ENCODE measurements at regions not wholly inside any gene's neighbourhood (a gene's known extent, or its start where the extent isn't known, plus 50 kb on each side); places are given as distances from the start of the nearest gene placed in this dataset.

- H2AFZ ChIP-seq (ENCODE audit: low read length) = no peak overlapping the region
- peak; percentile 64 for TF ChIP-seq BACH1 (IDR thresholded peaks at IDR 0.05; ENCODE audit: low read length)
Observed at GRCh38 chr5:124596595-124597421, 149.6 kb downstream of the ZNF608 start.

More at GRCh38 chr5:124596595-124597421, 149.6 kb downstream of the ZNF608 start:
- H4K5ac ChIP-seq (ENCODE audit: insufficient read length, low read depth, low read length) = peak overlapping the region; percentile 1
- H2AK5ac ChIP-seq (ENCODE audit: low read depth, low read length) = no peak overlapping the region
- no peaks in the 10 kb centered on the region for H3K9me3 ChIP-seq (ENCODE audit: insufficient read depth in 2 of 2, low read depth in 1 of 2, low read length in 1 of 2)
- no peak for FAIRE-seq
- H2BK5ac ChIP-seq (ENCODE audit: low read depth, low read length) = peak overlapping the region; percentile 38; the same call in 1 of the 2 replicates
- peaks cover 0 to 6% (median 2%) of the 10 kb centered on the region in 4 experiments; a peak in 3 of 7 replicates for H3K4me1 ChIP-seq (replicated peaks in 1 of 4; ENCODE audit: control insufficient read depth in 3 of 4, insufficient read depth in 4 of 4, low read length in 3 of 4)
- CTCF ChIA-PET (ENCODE audit: partially characterized antibody) = interaction anchor here (0.6 to 1.3 kb wide), 3 partner anchors 23 to 307 kb away, joined by 3 read pairs; no protein-coding TSS in a partner anchor
- whole genome bisulfite sequencing, 2 experiments (ENCODE audit: extremely low coverage in 1 of 2, insufficient coverage in 1 of 2, insufficient read length in 1 of 2, insufficient replicate concordance in 2 of 2, low coverage in 1 of 2, low lambda C conversion rate in 2 of 2, missing lambda C conversion rate in 1 of 2) = 87% methylated on average over 5 of the region's 5 CpGs; no CpG with 5 or more reads in 1 of the 2 experiments
- no peak overlapping the region for H2BK15ac ChIP-seq (ENCODE audit: low read length)
- H4K8ac ChIP-seq (ENCODE audit: extremely low read depth, insufficient read depth, low read length) = no peak overlapping the region
- no peak overlapping the region for H4K91ac ChIP-seq (replicated peaks; ENCODE audit: insufficient read length, low read length)
- DNase-seq (ENCODE audit: low read depth in 1 of 2, low spot score in 2 of 2) = no peak
- H3K36me3 ChIP-seq (ENCODE audit: control insufficient read depth in 2 of 4, insufficient read depth in 4 of 4, low read length in 3 of 4) = no peaks in the 10 kb centered on the region; a peak in 1 of 8 replicates
- no peak overlapping the region for H3K27ac ChIP-seq (ENCODE audit: low read depth, low read length)
- H2BK20ac ChIP-seq (ENCODE audit: low read length) = peak overlapping the region; percentile 84; the same call in 1 of the 2 replicates
- H3K23me2 ChIP-seq (ENCODE audit: low read depth, low read length) = no peaks in the 10 kb centered on the region
- peak overlapping the region; percentile 12; the same call in 1 of the 2 replicates for H2BK12ac ChIP-seq (ENCODE audit: low read depth, low read length)
- no peak overlapping the region for H2BK120ac ChIP-seq (replicated peaks; ENCODE audit: low read depth, low read length)
- no peaks in the 10 kb centered on the region for H3K27me3 ChIP-seq (replicated peaks in 1 of 4; ENCODE audit: control insufficient read depth in 3 of 4, extremely low read depth in 1 of 4, insufficient read depth in 3 of 4, low read length in 3 of 4)
- H3K4ac ChIP-seq (replicated peaks; ENCODE audit: insufficient read length, low read depth, low read length) = no peak overlapping the region
- no peaks in the 10 kb centered on the region for H3K79me1 ChIP-seq (ENCODE audit: low read depth, low read length)
- H3K4me2 ChIP-seq (ENCODE audit: insufficient read depth in 1 of 2, low read depth in 2 of 2, low read length in 2 of 2) = no peak overlapping the region
- H4K20me1 ChIP-seq (replicated peaks in 1 of 2; ENCODE audit: control insufficient read depth in 1 of 2, insufficient read depth in 2 of 2, low read length in 2 of 2) = no peaks in the 10 kb centered on the region
- H3K14ac ChIP-seq (ENCODE audit: insufficient read length) = no peak overlapping the region
- H3K56ac ChIP-seq (replicated peaks; ENCODE audit: insufficient read length, low read depth, low read length) = no peak overlapping the region
- no peak overlapping the region for H3K23ac ChIP-seq (ENCODE audit: insufficient read length)
- H3K4me3 ChIP-seq (ENCODE audit: extremely low read depth in 1 of 4, insufficient read depth in 2 of 4, low read depth in 3 of 4, low read length in 4 of 4) = no peak overlapping the region
- H3K18ac ChIP-seq (ENCODE audit: extremely low read depth, low read length) = no peak overlapping the region
- H3K9ac ChIP-seq (replicated peaks in 1 of 4; ENCODE audit: extremely low read depth in 1 of 4, low read depth in 3 of 4, low read length in 3 of 4) = no peak overlapping the region
- POLR2A ChIA-PET (ENCODE audit: partially characterized antibody) = no interaction called here
- no peaks in the 10 kb centered on the region for H3K79me2 ChIP-seq (ENCODE audit: control insufficient read depth in 1 of 2, insufficient read depth in 2 of 2, low read length in 2 of 2)

Measured in H1 (cell line).